ENCODE measurements at regions not wholly inside any gene's neighbourhood (a gene's known extent, or its start where the extent isn't known, plus 50 kb on each side); places are given as distances from the start of the nearest gene placed in this dataset.

- peaks cover 3% of the 10 kb centered on the region for H3K27me3 ChIP-seq
- DNase-seq (ENCODE audit: low spot score) = no peak
- no peak overlapping the region for H2AFZ ChIP-seq
- H3K27ac ChIP-seq = no peak overlapping the region
- no peaks in the 10 kb centered on the region for H3K9me3 ChIP-seq (ENCODE audit: low read depth)
- no peaks in the 10 kb centered on the region for H3K79me2 ChIP-seq
- WGBS (ENCODE audit: low lambda C conversion rate, missing lambda C conversion rate) = 91% methylated on average over 2 of the region's 2 CpGs
- no peak overlapping the region for H3K4me3 ChIP-seq
- no peaks in the 10 kb centered on the region for H4K20me1 ChIP-seq (ENCODE audit: insufficient read depth, poor library complexity, severe bottlenecking)
- no peaks in the 10 kb centered on the region for H3K4me1 ChIP-seq (ENCODE audit: insufficient read depth)
- no peaks in the 10 kb centered on the region for H3K9me2 ChIP-seq (replicated peaks; ENCODE audit: insufficient read depth)
- TF ChIP-seq EZH2 (IDR thresholded peaks at IDR 0.05; ENCODE audit: borderline replicate concordance) = no peak
- TF ChIP-seq CTCF (IDR thresholded peaks at IDR 0.05; ENCODE audit: poor library complexity) = no peak
- TF ChIP-seq EZH2phosphoT487 (IDR thresholded peaks at IDR 0.05; ENCODE audit: low read depth, severe bottlenecking, unreplicated experiment) = no peak
- H3K36me3 ChIP-seq (replicated peaks; ENCODE audit: insufficient read depth, low read depth) = no peaks in the 10 kb centered on the region
- H3K4me2 ChIP-seq = no peak overlapping the region
Observed at GRCh38 chr7:118009419-118009818, 136.2 kb upstream of the CTTNBP2 start.

- no peak for DNase-seq (ENCODE audit: low spot score)
- WGBS (ENCODE audit: low lambda C conversion rate, missing lambda C conversion rate) = 89% methylated on average over 3 of the region's 3 CpGs
- H3K4me3 ChIP-seq = no peak overlapping the region
Observed at GRCh38 chr7:118011652-118012051, 138.4 kb upstream of the CTTNBP2 start.

GRCh38 chr7:118013252-118014010 is 140.2 kb upstream of the CTTNBP2 start:
- no peak for DNase-seq (ENCODE audit: low spot score)
- TF ChIP-seq CTCF (IDR thresholded peaks at IDR 0.05; ENCODE audit: poor library complexity) = no peak
- no peak for TF ChIP-seq EZH2 (IDR thresholded peaks at IDR 0.05; ENCODE audit: borderline replicate concordance)
- TF ChIP-seq EZH2phosphoT487 (IDR thresholded peaks at IDR 0.05; ENCODE audit: low read depth, severe bottlenecking, unreplicated experiment) = no peak
- H3K4me2 ChIP-seq = no peak overlapping the region

More at GRCh38 chr7:118011652-118012051, 138.4 kb upstream of the CTTNBP2 start:
- TF ChIP-seq CTCF (IDR thresholded peaks at IDR 0.05; ENCODE audit: poor library complexity) (no peak), EZH2 (IDR thresholded peaks at IDR 0.05; ENCODE audit: borderline replicate concordance) (no peak), EZH2phosphoT487 (IDR thresholded peaks at IDR 0.05; ENCODE audit: low read depth, severe bottlenecking, unreplicated experiment) (no peak)
- Histone ChIP-seq H3K9me2 (replicated peaks; ENCODE audit: insufficient read depth) (no peaks in the 10 kb centered on the region), H3K27ac (no peak overlapping the region), H3K4me1 (ENCODE audit: insufficient read depth) (no peaks in the 10 kb centered on the region), H3K9me3 (ENCODE audit: low read depth) (no peaks in the 10 kb centered on the region), H3K79me2 (no peaks in the 10 kb centered on the region), H2AFZ (no peak overlapping the region), H3K4me2 (no peak overlapping the region), H4K20me1 (ENCODE audit: insufficient read depth, poor library complexity, severe bottlenecking) (no peaks in the 10 kb centered on the region), H3K36me3 (replicated peaks; ENCODE audit: insufficient read depth, low read depth) (no peaks in the 10 kb centered on the region), H3K27me3 (no peaks in the 10 kb centered on the region)

More at GRCh38 chr7:118013252-118014010, 140.2 kb upstream of the CTTNBP2 start:
- Histone ChIP-seq H3K4me1 (ENCODE audit: insufficient read depth) (no peaks in the 10 kb centered on the region), H2AFZ (no peak overlapping the region), H3K9me3 (ENCODE audit: low read depth) (no peaks in the 10 kb centered on the region), H3K9me2 (replicated peaks; ENCODE audit: insufficient read depth) (no peaks in the 10 kb centered on the region), H3K4me3 (no peak overlapping the region), H3K79me2 (no peaks in the 10 kb centered on the region), H4K20me1 (ENCODE audit: insufficient read depth, poor library complexity, severe bottlenecking) (no peaks in the 10 kb centered on the region), H3K27me3 (no peaks in the 10 kb centered on the region), H3K36me3 (replicated peaks; ENCODE audit: insufficient read depth, low read depth) (no peaks in the 10 kb centered on the region), H3K27ac (no peak overlapping the region)
- 94% methylated on average over 2 of the region's 2 CpGs for WGBS (ENCODE audit: low lambda C conversion rate, missing lambda C conversion rate)
